SJCRH30 (cell line): ENCODE measurements at regions not wholly inside any gene's neighbourhood (a gene's known extent, or its start where the extent isn't known, plus 50 kb on each side); places are given as distances from the start of the nearest gene placed in this dataset.
"Not testable (repeated sequence)": the region's sequence is repeated elsewhere in the genome, so short reads cannot be mapped to it uniquely, and the experiment has no call there.

ENCODE experiments used
- DNase-seq, 2 experiments: peaks; one replicate each; pipeline ENCODE4 v3.0.0-alpha.2; 2015 to 2020
- H3K27ac ChIP-seq: fragments of 250-450 bp; sonication (Bioruptor Pico); 2 replicates; pipeline ENCODE4 v1.5.1; 2020; ENCODE audit warnings: mild to moderate bottlenecking, moderate library complexity
- H3K27me3 ChIP-seq: fragments of 250-450 bp; sonication (Bioruptor Pico); 2 replicates; pipeline ENCODE4 v1.5.1; 2020; ENCODE audit warnings: mild to moderate bottlenecking, moderate library complexity
- H3K36me3 ChIP-seq: fragments of 250-450 bp; sonication (Bioruptor Pico); 2 replicates; pipeline ENCODE4 v1.5.1; 2020; ENCODE audit warnings: mild to moderate bottlenecking, moderate library complexity
- H3K4me1 ChIP-seq: fragments of 250-450 bp; sonication (Bioruptor Pico); 2 replicates; pipeline ENCODE4 v1.5.1; 2020; ENCODE audit warnings: mild to moderate bottlenecking, moderate library complexity
- H3K4me3 ChIP-seq: fragments of 250-450 bp; sonication (Bioruptor Pico); 2 replicates; pipeline ENCODE4 v1.5.1; 2020; ENCODE audit warnings: mild to moderate bottlenecking, moderate library complexity
- H3K9me3 ChIP-seq: fragments of 250-450 bp; sonication (Bioruptor Pico); replicated peaks from 2 replicates; pipeline ENCODE4 v1.5.1; 2020; ENCODE audit warnings: mild to moderate bottlenecking, moderate library complexity

DNA sequence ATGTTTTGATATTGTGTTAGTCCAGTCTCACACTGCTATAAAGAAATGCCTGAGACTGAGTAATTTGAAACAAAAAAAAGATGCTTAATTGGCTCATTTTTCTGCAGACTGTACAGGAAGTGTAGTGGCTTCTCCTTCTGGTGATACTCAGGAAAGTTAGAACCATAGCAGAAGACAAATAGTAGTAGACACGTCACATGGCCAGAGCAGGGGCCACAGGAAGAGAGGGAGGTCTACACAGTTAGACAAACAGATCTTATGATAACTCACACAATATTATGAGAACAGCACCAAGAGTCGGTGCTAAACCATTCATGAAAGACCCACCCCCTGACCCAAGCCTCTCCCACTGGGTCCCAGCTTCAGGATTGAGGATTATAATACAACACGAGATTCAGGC lies 181.5 kb upstream of the TP53TG3D start:
- H3K36me3 ChIP-seq, H3K27me3 ChIP-seq, H3K4me1 ChIP-seq, H3K27ac ChIP-seq, H3K4me3 ChIP-seq, DNase-seq, H3K9me3 ChIP-seq: not testable (repeated sequence)

DNA sequence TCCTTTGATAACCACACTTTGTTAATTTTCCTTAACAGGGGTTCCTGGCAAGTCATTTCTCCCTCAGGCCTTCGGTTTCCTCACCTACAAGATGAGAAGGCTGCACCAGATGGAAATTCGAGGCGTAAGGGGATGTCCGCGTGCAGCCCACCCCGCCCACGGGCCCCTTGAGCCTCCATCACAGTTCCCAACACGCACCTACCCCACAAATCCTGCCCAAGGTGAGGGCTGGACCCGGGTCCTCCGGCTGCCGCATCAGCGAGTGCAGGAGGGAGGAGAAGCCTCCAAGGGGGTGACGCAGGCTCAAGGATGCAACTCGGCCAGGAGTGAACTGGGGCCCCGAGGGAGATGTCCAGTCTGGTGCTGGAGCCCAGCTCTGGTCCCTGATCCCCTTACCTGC lies 169.2 kb upstream of the TP53TG3D start:
- DNase-seq, H3K4me1 ChIP-seq, H3K27me3 ChIP-seq, H3K36me3 ChIP-seq, H3K9me3 ChIP-seq, H3K4me3 ChIP-seq, H3K27ac ChIP-seq: not testable (repeated sequence)

- peak overlapping the region; percentile 51 for H3K4me3 ChIP-seq
- DNase-seq, H3K27me3 ChIP-seq, H3K4me1 ChIP-seq, H3K27ac ChIP-seq, H3K9me3 ChIP-seq, H3K36me3 ChIP-seq: not testable (repeated sequence)
Observed at GRCh38 chr16:32084656-32085401, 168.3 kb upstream of the TP53TG3D start.

DNA sequence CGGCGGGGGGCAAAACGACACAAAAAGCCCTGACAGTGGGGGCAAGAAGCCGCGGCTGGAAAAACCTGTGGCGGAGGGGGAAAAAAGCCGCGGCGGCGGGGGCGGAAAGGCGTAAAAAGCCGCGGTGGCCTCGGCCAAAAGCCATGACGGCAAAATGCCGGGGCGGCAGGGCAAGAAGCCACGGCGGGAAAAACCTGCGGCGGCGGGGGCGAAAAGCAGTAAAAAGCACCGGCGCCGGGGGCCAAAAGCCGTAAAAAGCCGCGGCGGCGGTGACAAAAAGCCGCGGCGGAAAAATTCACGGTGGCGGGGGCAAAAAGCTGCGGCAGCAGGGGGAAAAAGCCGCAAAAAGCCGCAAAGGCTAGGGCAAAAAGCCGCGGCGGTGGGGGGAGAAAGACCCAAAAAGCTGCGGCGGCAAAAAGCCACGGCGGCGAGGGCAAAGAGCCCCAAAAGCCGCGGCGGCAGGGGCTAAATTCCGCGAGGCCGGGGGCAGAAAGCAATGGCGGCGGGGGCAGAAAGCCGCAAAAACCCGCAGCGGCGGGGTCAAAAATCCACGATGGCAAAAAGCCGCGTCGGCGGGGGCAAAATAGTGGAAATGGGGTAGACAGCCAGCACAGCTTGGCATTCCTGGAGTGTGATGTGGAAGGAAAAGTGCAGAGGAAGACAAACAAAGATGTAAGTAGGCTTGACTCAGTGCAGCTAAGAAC lies 167.5 kb upstream of the TP53TG3D start:
- not testable (repeated sequence) for H3K36me3 ChIP-seq
- peak; percentile 5 to 13 for DNase-seq
- H3K4me3 ChIP-seq: peak overlapping the region; percentile 51

GRCh38 chr16:32115562-32115961 lies 137.5 kb upstream of the TP53TG3D start:
- not testable (repeated sequence) for H3K4me1 ChIP-seq, H3K9me3 ChIP-seq, H3K27me3 ChIP-seq, H3K36me3 ChIP-seq, H3K27ac ChIP-seq
- peak overlapping the region; percentile 33 for H3K4me3 ChIP-seq
- DNase-seq: peak in 1 of 2 experiments; percentile 1

More for the DNA sequence above, 167.5 kb upstream of the TP53TG3D start:
- H3K27me3 ChIP-seq, H3K27ac ChIP-seq, H3K4me1 ChIP-seq, H3K9me3 ChIP-seq: not testable (repeated sequence)

- peak in 1 of 2 experiments; percentile 8 for DNase-seq
- Histone ChIP-seq H3K27ac (no peak overlapping the region), H3K4me3 (peak overlapping the region; percentile 64)
Observed at GRCh38 chr16:32116080-32116479, 137.0 kb upstream of the TP53TG3D start.

DNA sequence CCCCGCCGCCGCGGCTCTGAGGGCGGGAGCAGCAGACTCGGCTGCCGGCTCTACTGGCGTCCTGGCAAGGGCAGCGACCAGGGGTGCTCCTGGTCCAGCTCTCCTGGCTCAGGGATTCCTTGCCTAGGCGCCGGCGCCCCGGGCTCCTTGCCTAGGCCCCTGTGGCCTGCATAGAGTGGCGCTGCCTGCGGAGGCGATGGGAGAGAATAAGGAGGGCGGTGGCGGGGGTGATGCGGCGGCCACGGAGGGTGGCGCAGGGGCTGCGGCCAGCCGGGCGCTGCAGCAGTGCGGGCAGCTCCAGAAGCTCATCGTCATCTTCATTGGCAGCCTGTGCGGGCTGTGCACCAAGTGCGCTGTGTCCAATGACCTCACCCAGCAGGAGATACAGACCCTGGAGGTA lies 136.6 kb upstream of the TP53TG3D start:
- DNase-seq: not testable (repeated sequence)
- H3K4me3 ChIP-seq: peak overlapping the region; percentile 64

More at GRCh38 chr16:32116080-32116479, 137.0 kb upstream of the TP53TG3D start:
- Histone ChIP-seq H3K36me3 (no peaks in the 10 kb centered on the region), H3K4me1 (no peaks in the 10 kb centered on the region), H3K9me3 (no peaks in the 10 kb centered on the region), H3K27me3 (no peaks in the 10 kb centered on the region)

GRCh38 chr16:32120372-32120771 lies 132.7 kb upstream of the TP53TG3D start:
- H3K27ac ChIP-seq, H3K27me3 ChIP-seq, H3K36me3 ChIP-seq, H3K4me3 ChIP-seq, H3K9me3 ChIP-seq, DNase-seq, H3K4me1 ChIP-seq: not testable (repeated sequence)

More for the DNA sequence above, 136.6 kb upstream of the TP53TG3D start:
- not testable (repeated sequence) for H3K4me1 ChIP-seq, H3K9me3 ChIP-seq, H3K36me3 ChIP-seq, H3K27me3 ChIP-seq, H3K27ac ChIP-seq

DNA sequence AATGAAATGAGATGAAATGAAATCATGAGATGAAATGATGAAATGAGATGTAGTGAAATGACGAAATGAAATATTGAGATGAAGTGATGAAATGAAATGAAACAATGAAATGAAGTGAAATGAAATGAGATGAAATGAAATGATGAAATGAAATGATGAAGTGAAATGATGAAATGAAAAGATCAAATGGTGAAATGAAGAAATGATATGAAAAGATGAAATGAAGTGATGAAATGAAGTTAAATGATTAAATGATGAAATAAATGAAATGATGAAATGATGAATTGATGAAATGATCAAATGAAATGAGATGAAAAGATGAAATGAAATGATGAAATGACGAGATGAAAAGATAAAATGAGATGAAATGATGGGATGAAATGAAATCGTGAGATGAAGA lies 132.3 kb upstream of the TP53TG3D start:
- not testable (repeated sequence) for H3K9me3 ChIP-seq, H3K4me3 ChIP-seq, H3K4me1 ChIP-seq, H3K27me3 ChIP-seq, DNase-seq, H3K27ac ChIP-seq, H3K36me3 ChIP-seq

DNA sequence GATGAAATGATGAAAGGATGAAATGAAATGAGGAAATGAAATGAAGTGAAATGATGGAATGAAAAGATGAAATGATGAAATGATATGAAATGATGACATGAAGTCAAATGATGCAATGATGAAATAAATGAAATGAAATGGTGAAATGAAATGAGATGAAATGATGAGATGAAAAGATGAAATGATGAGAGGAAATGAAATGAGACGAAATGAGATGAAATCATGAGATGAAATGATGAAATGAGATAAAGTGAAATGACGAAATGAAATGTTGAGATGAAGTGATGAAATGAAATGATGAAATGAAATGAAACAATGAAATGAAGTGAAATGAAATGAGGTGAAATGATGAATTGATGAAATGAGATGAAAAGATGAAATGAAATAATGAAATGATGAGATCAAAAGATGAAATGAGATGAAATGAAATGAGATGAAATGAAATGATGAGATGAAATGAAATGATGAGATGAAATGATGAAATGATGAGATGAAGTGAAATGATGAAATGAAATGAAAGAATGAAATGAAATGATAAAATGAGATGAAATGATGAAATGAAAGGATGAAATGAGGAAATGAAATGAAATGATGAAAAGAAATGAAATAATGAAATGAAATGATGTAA lies 131.7 kb upstream of the TP53TG3D start:
- not testable (repeated sequence) for H3K4me3 ChIP-seq, H3K27me3 ChIP-seq, DNase-seq, H3K27ac ChIP-seq, H3K4me1 ChIP-seq, H3K36me3 ChIP-seq, H3K9me3 ChIP-seq

DNA sequence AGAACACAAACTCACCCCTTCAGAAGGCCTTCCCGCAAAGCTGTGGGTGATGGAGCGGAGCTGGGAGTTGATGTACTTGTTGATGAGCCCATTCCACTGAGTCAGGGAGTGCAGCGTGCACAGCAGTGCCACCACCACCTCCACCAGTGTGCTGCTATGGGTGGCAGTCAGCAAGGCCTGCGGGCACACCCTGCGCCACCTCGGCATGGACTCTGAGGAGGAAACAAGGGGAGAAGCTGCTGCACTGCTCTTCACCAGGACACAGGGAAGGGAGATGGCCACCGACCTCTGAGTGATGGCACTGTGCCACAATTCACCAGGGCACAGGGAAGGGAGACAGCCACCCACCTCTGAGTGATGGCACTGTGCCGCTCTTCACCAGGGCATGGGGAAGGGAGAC lies 100.7 kb upstream of the TP53TG3D start:
- not testable (repeated sequence) for H3K27me3 ChIP-seq, DNase-seq, H3K4me1 ChIP-seq, H3K9me3 ChIP-seq, H3K4me3 ChIP-seq, H3K36me3 ChIP-seq, H3K27ac ChIP-seq

DNA sequence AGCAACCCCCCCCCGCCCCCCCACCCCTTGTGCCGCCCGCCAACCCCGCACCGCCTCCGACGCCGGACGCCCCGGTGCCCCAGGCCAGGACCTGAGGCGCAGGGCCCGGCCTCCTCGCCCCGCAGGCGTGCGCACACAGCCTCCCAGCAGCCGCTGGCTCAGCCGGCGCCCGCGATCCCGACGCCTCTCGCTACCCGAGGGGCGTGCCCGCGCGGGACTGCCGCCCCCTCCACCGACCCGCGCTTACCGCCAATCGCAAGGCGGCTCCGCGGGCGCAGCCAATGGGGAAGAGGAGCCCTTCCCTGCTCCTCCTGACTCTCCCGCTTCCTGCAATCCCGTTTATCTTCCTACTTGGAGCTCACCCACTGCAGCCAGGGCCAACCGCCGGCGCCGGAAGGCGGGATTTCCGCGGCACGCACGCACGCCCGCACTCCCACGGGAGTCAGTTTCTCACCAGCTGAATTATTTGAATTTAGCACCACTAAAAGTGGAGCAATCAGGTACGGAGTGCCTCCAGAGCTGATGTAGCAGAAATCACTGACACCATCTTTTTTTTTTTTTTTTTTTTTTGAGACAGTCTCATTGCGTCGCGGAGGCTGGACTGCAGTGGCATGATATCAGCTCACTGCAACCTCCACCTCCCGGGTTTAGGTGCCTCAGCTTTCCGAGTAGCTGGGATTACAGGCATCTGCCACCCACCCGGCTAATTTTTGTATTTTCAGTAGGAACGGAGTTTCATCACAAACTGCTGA lies 65.0 kb upstream of the TP53TG3D start:
- not testable (repeated sequence) for DNase-seq, H3K4me1 ChIP-seq, H3K36me3 ChIP-seq, H3K27ac ChIP-seq, H3K9me3 ChIP-seq, H3K4me3 ChIP-seq, H3K27me3 ChIP-seq

GRCh38 chr16:32202585-32202984 lies 50.5 kb upstream of the TP53TG3D start:
- not testable (repeated sequence) for H3K4me1 ChIP-seq, H3K9me3 ChIP-seq, H3K4me3 ChIP-seq, H3K27me3 ChIP-seq, H3K27ac ChIP-seq, H3K36me3 ChIP-seq, DNase-seq
